Upper lobe of left lung (tissue), 6 donors: ENCODE measurements at regions not wholly inside any gene's neighbourhood (a gene's known extent, or its start where the extent isn't known, plus 50 kb on each side); places are given as distances from the start of the nearest gene placed in this dataset.

Experiments used
- ATAC-seq, 2 donors: fragments of 200-7000 bp; cut with Tn5 transposase; one replicate each; pipeline ENCODE4 v1.9.1; 2022; ENCODE audit warnings: mild to moderate bottlenecking in 2 of 2, moderate library complexity in 2 of 2; ENCODE audit not compliant: low FRiP score in 2 of 2
- DNase-seq, 2 donors: peaks; one replicate each; pipeline ENCODE4 v3.0.0-alpha.2; 2019 to 2020
- H3K27ac ChIP-seq, 4 donors: fragments of 200-600 bp; sonication (generic); one replicate each; pipeline ENCODE4 v1.5.1; 2016 to 2019
- H3K27me3 ChIP-seq, 4 donors: fragments of 200-600 bp; sonication (generic); one replicate each; pipeline ENCODE4 v1.5.1; 2017 to 2019
- H3K36me3 ChIP-seq, 4 donors: fragments of 200-600 bp; sonication (generic); one replicate each; pipeline ENCODE4 v1.5.1; 2016 to 2019
- H3K4me1 ChIP-seq, 4 donors: fragments of 200-600 bp; sonication (generic); one replicate each; pipeline ENCODE4 v1.5.1; 2018 to 2019
- H3K4me3 ChIP-seq, 4 donors: fragments of 200-600 bp; sonication (generic); one replicate each; pipeline ENCODE4 v1.5.1; 2017 to 2019; ENCODE audit warnings: mild to moderate bottlenecking in 2 of 4, moderate library complexity in 1 of 4
- H3K9me3 ChIP-seq, 4 donors: fragments of 200-600 bp; sonication (generic); one replicate each; pipeline ENCODE4 v1.5.1; 2018 to 2019
- EP300 ChIP-seq, 4 donors: sonication (generic); formaldehyde crosslinking; IDR thresholded peaks; one replicate each; pipeline ENCODE4 v1.5.1; 2017; ENCODE audit warnings: antibody characterized with exemption in 4 of 4, control low read depth in 2 of 4
- POLR2A ChIP-seq, 4 donors: fragments of 450-650 bp; IDR thresholded peaks; one replicate each; pipeline ENCODE4 v1.5.1; 2016 to 2017; ENCODE audit warnings: antibody characterized with exemption in 4 of 4, mild to moderate bottlenecking in 2 of 4
- POLR2AphosphoS5 ChIP-seq, 2 donors: sonication (generic); formaldehyde crosslinking; IDR thresholded peaks; one replicate each; pipeline ENCODE4 v1.5.1; 2017; ENCODE audit warnings: antibody characterized with exemption in 2 of 2
- WGBS, 2 donors: methylation state at CpG; one replicate each; pipeline ENCODE4 v1.1.5; 2017 to 2018; 5-methylcytosine and 5-hydroxymethylcytosine counted together
- TF ChIP-seq, protein P1 (sequence below), 6 experiments: fragments of 450-650 bp in 4 of 6; fragments of 200-600 bp in 2 of 6; sonication (generic) in 2 of 6; IDR thresholded peaks; one replicate each; pipeline ENCODE4 v1.5.1; 2016 to 2019; ENCODE audit warnings: antibody characterized with exemption in 6 of 6
- donor health status: DM: no; HTN: no; CAD: no; lungs with moderate emphysema.
- donor health status: DM: no; HTN: yes; CAD: no; lungs with severe emphysema.

DNA sequence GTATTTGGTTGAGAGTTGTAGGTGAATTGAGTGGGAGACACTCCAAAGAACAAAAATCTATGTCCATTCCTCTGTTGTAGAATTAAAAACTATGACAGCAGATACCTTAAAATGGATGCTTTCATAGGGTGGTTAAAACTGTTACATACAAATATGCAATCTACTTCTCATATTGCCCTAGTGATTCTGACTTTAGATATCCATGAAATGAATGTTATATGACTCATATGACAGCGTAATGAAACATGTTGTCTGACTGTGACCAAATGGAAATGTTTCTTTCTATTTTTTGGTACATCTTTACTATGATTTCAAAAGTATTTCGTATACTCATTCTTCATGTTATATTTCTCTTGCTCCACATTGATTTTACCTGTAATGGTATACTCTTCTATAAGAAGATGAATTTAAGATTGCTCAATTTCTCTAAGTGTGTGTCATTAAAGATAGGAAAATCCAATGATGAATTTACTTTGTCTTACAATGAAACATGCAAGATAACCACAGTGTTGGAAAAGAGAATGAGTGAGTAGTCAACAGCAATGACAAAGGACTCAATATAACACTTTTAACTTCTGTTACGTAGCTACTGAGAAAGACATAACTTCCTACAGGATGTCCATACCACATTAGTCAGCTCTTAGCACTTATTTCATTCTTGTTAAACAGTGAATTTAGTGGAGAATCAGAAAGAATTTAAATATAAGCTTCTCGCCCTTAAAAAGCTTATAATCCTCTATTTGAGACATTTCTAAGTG is 79.3 kb upstream of the LSAMP start:
- Histone ChIP-seq H3K4me1 (no peaks in the 10 kb centered on the region), H3K27ac (no peak overlapping the region), H3K4me3 (no peak overlapping the region), H3K27me3 (no peaks in the 10 kb centered on the region), H3K36me3 (no peaks in the 10 kb centered on the region), H3K9me3 (no peaks in the 10 kb centered on the region)
- ATAC-seq = no peak
- WGBS, 2 donors = 67 to 84% methylated on average over 4 of the region's 4 CpGs
- no peak for TF ChIP-seq POLR2AphosphoS5 (IDR thresholded peaks at IDR 0.05)
- TF ChIP-seq EP300 (IDR thresholded peaks at IDR 0.05) = no peak
- TF ChIP-seq, protein P1, sequence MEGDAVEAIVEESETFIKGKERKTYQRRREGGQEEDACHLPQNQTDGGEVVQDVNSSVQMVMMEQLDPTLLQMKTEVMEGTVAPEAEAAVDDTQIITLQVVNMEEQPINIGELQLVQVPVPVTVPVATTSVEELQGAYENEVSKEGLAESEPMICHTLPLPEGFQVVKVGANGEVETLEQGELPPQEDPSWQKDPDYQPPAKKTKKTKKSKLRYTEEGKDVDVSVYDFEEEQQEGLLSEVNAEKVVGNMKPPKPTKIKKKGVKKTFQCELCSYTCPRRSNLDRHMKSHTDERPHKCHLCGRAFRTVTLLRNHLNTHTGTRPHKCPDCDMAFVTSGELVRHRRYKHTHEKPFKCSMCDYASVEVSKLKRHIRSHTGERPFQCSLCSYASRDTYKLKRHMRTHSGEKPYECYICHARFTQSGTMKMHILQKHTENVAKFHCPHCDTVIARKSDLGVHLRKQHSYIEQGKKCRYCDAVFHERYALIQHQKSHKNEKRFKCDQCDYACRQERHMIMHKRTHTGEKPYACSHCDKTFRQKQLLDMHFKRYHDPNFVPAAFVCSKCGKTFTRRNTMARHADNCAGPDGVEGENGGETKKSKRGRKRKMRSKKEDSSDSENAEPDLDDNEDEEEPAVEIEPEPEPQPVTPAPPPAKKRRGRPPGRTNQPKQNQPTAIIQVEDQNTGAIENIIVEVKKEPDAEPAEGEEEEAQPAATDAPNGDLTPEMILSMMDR (IDR thresholded peaks at IDR 0.05) = no peak
- TF ChIP-seq POLR2A (IDR thresholded peaks at IDR 0.05) = no peak
- no peak for DNase-seq

DNA sequence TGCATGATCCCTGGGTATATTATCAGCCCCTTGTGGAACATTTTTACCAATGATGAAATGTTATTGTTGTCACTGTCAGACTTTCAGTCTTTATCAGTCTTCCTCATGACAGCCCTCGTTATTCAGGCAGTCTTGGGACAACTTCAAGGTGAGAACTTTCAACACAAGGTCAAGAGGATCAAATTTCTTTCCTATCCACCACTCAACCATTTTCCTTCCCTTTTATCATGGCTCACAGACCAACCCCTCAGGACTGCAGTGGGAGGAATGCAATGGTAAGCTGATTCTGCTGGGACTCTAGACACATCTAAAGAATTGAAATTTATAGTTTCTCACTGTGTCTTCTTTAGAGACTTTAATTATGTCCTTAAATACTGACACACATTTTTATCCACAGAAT is 107.0 kb upstream of the LSAMP start:
- no peaks in the 10 kb centered on the region for H3K27me3 ChIP-seq
- H3K9me3 ChIP-seq = no peaks in the 10 kb centered on the region
- no peaks in the 10 kb centered on the region for H3K36me3 ChIP-seq
- DNase-seq (no peak), ATAC-seq (no peak)
- no peaks in the 10 kb centered on the region for H3K4me1 ChIP-seq
- 8 to 9% methylated on average over 1 of the region's 1 CpG for WGBS, 2 donors
- no peak for TF ChIP-seq EP300 (IDR thresholded peaks at IDR 0.05)
- TF ChIP-seq POLR2AphosphoS5 (IDR thresholded peaks at IDR 0.05) = no peak
- no peak for TF ChIP-seq POLR2A (IDR thresholded peaks at IDR 0.05)
- TF ChIP-seq, protein P1 (IDR thresholded peaks at IDR 0.05) = no peak
- H3K27ac ChIP-seq = no peak overlapping the region
- no peak overlapping the region for H3K4me3 ChIP-seq

- H3K9me3 ChIP-seq = no peaks in the 10 kb centered on the region
- H3K27me3 ChIP-seq = no peaks in the 10 kb centered on the region
- WGBS, 2 donors = 68 to 89% methylated on average over 2 of the region's 2 CpGs
- no peak for ATAC-seq
- no peaks in the 10 kb centered on the region for H3K4me1 ChIP-seq
- no peak overlapping the region for H3K4me3 ChIP-seq
- no peak for DNase-seq
- H3K36me3 ChIP-seq = no peaks in the 10 kb centered on the region
- TF ChIP-seq, protein P1 (IDR thresholded peaks at IDR 0.05) = no peak
- TF ChIP-seq POLR2AphosphoS5 (IDR thresholded peaks at IDR 0.05) = no peak
- TF ChIP-seq POLR2A (IDR thresholded peaks at IDR 0.05) = no peak
- no peak for TF ChIP-seq EP300 (IDR thresholded peaks at IDR 0.05)
- no peak overlapping the region for H3K27ac ChIP-seq
These were observed 108.1 kb upstream of the LSAMP start for GRCh38 chr3:116553355-116553754.

DNA sequence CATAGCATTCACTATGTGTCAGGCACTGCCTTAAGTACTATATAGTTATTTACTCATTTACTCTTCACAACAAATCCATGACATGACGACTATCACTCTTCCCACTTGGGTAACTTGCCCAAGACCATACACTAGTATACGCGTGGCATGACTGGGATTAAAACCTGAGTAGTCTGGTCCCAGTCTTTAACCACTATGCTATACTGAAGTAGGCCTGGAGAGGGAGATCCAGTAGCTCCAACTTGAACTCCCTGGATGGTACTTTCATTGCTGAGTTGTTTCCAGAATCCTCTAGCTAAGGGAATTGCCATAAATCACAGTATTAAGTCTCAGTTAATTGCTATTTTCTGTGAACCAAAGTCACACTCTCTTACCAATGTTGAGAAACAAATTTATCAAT is 116.2 kb upstream of the LSAMP start:
- H3K9me3 ChIP-seq = no peaks in the 10 kb centered on the region
- no peak overlapping the region for H3K27ac ChIP-seq
- no peak overlapping the region for H3K4me3 ChIP-seq
- TF ChIP-seq, protein P1 (IDR thresholded peaks at IDR 0.05) = no peak
- no peak for TF ChIP-seq POLR2A (IDR thresholded peaks at IDR 0.05)
- no peak for TF ChIP-seq EP300 (IDR thresholded peaks at IDR 0.05)
- no peak for TF ChIP-seq POLR2AphosphoS5 (IDR thresholded peaks at IDR 0.05)
- ATAC-seq (no peak), DNase-seq (no peak)
- H3K4me1 ChIP-seq = no peaks in the 10 kb centered on the region
- no peaks in the 10 kb centered on the region for H3K27me3 ChIP-seq
- H3K36me3 ChIP-seq = no peaks in the 10 kb centered on the region
- 59 to 62% methylated on average over 3 of the region's 3 CpGs for WGBS, 2 donors

- DNase-seq (no peak), ATAC-seq (no peak)
- H3K4me1 ChIP-seq = no peaks in the 10 kb centered on the region
- H3K9me3 ChIP-seq = no peaks in the 10 kb centered on the region
- WGBS, 2 donors = 39 to 42% methylated on average over 2 of the region's 2 CpGs
- TF ChIP-seq EP300 (IDR thresholded peaks at IDR 0.05) (no peak), POLR2AphosphoS5 (IDR thresholded peaks at IDR 0.05) (no peak), POLR2A (IDR thresholded peaks at IDR 0.05) (no peak)
- TF ChIP-seq, protein P1 (IDR thresholded peaks at IDR 0.05) = no peak
- H3K36me3 ChIP-seq = no peaks in the 10 kb centered on the region
- H3K27me3 ChIP-seq = no peaks in the 10 kb centered on the region
- H3K27ac ChIP-seq = no peak overlapping the region
- no peak overlapping the region for H3K4me3 ChIP-seq
These were observed 118.1 kb upstream of the LSAMP start for GRCh38 chr3:116563351-116563750.
